HG03139 (cell line): ENCODE measurements at regions not wholly inside any gene's neighbourhood (a gene's known extent, or its start where the extent isn't known, plus 50 kb on each side); places are given as distances from the start of the nearest gene placed in this dataset.

Source experiments
- ATAC-seq: cut with Tn5 transposase; IDR thresholded peaks from one replicate; pipeline ENCODE4 v1.9.1; 2021; ENCODE audit not compliant: unreplicated experiment

DNA sequence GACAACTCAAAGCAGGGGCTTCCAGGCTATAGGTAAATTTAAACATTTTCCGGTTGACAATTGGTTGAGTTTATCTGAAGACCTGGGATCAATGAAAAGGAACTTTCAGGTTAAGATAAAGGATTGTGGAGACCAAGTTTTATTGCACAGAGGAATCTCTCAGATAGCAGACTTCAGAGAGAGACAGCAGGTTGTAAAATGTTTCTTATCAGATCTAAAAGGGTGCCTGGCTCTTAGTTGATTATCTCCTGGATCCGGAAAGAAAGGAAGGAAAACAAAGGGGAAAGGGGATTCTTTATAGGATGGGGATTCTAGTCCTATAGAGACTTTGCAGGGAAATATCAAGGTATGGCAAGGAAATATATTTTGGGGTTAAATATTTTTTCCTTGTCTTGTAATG, 951.3 kb upstream of the SEMA6D start:
- no peak for ATAC-seq

DNA sequence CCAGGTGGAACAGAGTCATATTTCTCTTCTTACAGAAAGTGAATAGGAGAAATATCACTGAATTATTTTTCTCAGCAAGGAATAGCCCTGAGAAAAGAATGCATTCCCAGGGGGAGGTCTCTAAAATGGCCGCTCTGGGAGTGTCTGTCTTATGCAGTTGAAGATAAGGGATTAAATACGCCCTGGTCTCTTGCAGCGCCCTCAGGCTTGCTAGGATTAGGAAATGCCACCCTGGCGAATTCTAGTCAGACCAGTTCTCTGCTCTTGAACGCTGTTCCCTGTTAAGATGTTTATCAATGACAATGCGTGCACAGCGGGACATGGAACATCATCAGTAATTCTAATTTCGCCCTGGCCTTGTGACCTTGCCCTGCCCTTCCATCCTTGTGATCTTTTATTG, 949.0 kb upstream of the SEMA6D start:
- ATAC-seq = no peak

DNA sequence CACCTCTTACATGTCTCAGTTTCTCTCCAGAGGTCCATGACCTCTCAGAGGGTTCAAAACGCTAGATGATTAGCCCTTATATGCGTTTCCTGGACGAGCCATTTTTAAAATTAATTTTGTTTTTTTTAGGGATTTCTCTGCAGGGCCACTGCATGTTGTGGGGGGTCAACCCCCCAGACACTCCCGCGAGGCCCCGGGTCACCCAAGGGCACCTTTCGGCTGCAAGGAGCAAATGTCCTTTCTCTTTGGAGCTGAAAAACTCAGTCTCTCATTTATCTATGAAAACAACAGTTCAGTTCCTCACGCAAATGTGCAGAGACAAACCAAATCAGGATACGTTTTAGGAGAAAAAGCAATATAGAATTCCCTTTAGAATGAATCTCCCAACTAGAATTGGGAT, 944.3 kb upstream of the SEMA6D start:
- ATAC-seq = no peak

DNA sequence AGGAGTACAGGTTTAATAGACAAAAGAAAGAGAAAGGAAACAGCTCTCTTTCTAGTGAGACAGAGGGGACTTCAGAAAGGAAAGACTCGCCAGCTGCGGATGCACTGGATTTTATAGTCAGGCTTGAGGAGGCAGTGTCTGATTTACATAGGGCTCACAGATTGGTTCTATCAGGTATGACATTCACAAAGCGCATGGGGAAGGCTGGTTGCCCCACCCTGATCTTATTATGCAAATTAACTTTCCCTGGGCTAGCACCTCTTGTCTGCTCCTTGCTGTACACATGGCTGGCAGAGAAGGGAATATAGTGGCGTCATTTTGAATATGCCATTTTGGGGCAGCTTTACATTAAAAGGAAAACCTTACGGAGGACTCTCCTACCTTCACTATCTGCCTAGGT, 938.4 kb upstream of the SEMA6D start:
- ATAC-seq = no peak

DNA sequence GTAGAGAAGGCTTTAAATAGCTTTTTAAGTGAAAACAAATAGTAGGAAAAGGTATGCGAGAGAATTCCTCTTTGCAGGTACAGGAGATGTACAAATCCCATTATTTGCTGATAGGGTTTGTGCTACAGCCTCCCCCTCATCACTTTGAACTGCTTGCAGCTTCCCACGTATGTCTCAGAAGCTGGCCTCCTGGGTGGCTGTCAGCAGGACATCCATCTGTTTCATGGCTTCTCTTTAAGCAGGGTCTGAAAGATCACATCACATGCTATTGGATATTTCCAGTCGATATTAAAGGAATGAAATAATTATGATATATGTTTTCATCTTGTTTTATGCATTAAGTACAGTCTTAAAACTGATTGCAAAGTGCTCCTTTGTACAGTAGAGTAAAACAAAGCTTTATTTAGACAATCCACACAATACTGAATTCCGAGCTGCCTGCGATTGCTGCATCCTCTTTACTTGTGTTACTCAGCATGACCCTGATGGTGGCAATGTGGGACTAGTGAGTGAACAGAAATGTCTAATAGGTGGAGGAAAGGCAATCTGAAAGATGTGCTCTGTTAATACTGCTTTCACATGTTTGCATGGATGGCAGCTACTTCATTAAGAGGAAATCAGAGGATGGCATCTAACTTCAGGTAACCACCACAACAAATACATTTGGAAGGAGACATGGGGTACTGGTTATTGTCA, 930.6 kb upstream of the SEMA6D start:
- ATAC-seq = no peak

DNA sequence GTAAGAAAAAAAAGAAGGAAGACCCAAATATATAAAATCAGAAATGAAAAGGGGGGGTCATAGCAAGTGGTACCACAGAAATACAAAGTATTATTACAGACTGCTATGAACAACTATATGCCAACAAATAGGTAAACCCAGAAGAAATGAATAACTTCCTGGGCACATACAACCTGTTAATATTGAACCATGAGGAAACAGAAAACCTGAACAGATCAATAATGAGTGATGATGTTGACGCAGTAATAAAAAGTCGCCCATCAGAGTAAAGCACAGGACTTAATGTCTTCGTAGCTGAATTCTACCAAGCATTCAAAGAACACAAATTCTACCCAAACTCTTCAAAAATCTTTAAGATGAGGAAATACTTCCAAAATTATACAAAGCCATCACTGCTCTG, 921.6 kb upstream of the SEMA6D start:
- ATAC-seq = no peak

DNA sequence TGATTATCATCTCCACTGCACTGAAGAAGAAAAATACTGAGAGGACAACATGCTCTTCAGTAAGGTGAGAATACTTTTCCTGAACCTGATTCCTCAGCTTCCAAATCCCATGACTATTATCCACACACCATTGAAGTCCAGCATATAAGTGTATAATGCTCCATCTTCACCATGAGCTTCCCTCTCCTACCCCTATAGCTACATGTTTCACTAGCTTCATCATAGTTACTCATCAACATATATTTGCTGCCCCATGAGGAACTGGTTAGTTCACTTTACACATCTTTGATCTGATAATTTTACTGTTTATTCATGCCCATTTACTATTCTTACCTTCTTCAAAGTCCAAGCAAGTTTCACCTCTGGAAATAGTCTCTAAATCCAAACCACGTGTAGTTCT, 908.5 kb upstream of the SEMA6D start:
- ATAC-seq = no peak

DNA sequence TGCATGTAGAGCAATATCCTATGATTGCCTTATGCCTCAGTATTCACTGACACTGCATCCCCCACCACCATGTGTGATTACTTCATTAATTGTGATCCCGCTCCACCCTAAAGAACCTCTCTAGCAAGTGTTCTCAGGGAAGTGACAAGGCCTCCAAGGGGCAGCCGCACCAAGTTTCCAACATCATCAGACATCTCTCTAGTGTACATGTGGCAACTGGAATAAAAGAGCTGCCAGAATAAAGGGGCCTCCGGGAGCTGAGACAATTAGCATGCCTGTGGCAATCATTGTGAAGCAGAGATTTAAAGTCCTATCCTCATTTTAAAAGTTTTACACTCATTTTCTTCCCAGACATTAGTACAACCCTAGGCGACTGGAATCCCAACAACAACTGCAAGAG, 902.1 kb upstream of the SEMA6D start:
- no peak for ATAC-seq

DNA sequence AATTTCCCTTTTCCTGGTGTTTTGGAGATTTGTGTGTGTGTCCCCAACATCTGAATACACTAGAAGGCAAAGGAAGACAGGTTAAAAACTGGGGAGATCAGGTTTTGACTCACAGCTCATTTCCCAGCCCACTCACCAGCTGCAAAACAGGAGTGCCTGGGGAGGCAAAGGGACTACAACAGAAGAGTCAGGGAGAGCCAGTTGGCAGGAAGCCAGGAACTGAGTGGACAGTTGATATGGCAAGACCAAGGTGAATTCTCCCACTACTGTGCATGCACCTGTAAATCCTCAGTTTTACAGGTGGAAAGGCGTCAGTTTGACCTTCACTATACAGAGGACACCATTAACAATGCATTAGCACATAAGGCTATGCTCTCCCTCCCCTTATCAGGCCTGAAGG, 901.5 kb upstream of the SEMA6D start:
- ATAC-seq = no peak

DNA sequence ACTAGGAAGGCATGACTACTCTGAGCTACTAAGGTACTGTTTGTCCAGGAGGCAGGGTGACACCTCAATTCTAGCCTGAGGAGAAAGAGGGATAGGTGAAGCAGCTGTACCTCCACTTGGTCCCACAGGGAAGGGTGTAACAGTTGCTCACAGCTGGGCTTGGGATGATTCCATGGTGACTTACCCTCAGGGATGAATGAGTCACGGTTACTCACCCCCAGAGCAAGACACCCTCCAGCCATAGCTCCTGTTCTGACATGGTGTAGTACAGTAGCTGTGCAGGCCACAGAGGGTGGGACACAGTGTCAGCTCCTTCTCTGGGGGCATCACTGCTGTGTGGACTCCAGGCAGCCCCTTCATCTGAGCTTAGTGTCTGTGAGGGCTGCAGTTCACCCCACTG, 868.6 kb upstream of the SEMA6D start:
- no peak for ATAC-seq

DNA sequence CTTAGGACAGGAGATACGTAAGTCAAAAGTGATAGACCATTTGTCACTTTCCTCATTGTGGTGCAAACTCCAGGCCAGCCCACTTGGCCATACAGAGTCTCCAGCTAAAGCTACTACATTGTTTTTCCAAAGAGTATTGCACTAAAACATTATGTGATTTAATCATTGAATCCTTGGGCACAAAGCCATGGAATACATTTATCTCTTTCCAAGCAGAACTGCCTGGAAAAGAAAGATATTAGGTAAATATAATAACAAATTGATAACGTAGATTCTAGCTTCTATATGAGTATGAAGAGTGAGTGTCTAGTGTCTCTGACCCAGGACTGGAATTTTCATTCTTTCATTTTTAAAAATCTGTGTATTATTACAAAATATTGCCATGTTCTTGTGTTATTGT, 863.7 kb upstream of the SEMA6D start:
- no peak for ATAC-seq

DNA sequence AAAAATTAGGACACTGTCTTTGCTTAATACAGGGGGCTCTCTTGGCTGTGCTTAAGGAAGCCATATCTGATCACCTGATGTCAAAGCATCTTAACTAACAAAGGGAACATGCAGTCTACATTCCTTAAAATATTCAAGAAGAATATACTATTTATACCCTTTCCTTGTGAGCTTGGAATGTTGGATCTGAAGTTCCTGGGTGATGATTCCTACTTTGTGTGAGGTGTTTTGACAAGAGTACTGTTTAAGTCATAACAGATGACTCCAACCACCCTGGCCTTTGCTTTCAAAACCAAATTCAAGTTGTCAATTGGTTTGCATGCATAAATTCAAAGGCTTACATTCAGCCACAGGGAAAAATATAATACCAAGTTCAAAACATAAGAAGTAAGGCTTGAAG, 862.7 kb upstream of the SEMA6D start:
- ATAC-seq = no peak

DNA sequence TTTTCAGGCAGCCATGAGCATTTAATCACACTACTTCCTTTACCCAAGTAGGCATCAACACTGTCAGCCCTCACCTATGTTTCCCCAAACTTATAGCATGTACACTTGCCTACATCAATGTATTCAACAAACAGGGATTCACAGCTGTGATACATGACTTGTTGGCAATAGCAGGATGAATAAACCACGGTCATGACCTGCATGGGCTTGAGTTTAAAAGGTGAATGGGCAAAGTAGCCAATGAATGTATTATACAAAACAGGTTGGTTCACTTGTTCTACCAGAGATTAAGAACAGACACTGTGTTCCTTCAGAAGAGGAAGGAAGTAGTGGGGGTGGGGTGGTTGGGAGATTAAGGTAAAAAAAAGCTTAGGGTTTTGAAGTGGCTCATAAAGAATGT, 861.9 kb upstream of the SEMA6D start:
- no peak for ATAC-seq

DNA sequence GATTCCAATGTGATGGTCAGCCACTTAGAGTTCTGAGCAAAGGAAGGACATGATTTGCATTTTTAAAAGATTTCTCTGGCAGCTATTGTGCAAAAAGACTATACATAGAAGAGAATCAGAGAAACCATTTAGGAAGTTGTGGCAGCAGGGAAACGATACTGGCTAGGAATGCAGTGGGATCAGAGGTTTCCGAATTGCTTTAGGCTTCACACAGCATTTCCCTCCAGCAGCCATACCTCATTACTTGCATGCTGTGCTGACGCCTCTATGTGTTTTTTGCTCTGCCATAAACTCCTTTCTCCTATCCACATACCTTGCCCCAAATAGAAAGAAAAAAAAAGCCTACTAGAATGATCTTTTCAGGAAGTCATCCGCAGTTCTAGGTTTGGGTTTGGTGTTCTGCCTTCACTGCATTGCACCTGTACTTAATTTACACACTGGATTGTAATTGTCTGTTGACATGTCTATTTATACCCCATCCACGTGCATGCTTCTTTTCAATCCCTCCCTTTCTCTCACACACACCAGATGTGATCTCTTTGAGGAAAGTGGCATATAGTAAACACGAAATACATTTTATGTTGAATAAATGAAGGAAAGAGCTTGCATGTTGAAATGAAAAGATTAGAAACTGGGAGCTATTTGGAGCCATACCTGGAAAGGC, 860.3 kb upstream of the SEMA6D start:
- ATAC-seq = no peak

DNA sequence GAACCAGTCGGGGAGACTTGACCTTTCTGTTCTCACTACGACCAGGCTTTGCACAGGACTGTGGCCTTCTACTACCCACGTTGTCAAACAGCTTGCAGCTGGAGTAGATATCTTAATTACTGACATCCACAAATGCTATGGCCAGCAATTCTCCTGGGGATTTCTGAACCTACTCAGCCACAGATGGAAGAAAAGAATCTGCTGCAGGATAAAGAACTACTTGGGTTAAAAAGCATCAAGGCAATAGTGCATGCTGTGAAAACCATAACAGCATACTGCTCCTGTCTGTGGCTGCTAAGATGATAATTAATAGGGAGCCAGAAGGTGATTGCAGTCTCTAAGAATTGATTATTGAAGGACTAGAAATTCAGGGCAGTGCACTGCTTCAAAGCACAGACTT, 859.2 kb upstream of the SEMA6D start:
- ATAC-seq = no peak

DNA sequence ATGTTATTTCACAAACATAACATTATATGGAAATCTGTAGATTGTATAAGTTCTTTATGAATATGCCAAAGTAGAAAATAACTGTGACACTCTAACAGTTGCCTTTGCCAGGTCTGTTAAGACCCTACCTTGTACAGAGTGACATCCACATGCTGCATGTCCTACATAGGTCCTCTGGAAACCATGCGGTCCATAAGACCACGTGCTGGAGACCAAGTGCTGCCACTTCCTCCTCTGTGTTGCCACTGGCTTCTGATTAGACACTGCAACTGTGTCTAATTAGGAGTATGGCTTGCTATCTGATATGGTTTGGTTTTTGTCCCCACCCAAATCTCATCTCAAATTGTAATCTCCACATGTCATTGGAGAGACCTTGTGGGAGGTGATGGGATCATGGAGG, 855.5 kb upstream of the SEMA6D start:
- ATAC-seq = no peak

DNA sequence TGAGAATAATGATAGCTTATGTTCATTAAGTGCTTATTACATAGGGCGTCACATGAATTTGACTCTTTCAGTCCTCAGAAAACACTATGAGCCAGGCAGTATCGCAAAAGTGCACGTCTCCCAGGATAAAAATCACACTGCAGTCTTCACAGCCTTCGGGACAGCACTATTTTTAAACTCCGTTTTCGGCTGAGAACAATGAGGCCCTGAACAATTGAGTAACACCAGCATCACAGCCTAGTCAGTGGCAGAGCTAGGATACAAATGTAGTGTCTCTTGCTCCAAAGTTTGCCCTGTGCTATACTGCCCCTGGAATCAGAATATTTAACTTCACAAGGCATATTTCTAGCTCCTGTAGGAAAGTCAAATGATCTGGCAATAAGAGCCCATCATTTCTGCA, 852.1 kb upstream of the SEMA6D start:
- no peak for ATAC-seq

DNA sequence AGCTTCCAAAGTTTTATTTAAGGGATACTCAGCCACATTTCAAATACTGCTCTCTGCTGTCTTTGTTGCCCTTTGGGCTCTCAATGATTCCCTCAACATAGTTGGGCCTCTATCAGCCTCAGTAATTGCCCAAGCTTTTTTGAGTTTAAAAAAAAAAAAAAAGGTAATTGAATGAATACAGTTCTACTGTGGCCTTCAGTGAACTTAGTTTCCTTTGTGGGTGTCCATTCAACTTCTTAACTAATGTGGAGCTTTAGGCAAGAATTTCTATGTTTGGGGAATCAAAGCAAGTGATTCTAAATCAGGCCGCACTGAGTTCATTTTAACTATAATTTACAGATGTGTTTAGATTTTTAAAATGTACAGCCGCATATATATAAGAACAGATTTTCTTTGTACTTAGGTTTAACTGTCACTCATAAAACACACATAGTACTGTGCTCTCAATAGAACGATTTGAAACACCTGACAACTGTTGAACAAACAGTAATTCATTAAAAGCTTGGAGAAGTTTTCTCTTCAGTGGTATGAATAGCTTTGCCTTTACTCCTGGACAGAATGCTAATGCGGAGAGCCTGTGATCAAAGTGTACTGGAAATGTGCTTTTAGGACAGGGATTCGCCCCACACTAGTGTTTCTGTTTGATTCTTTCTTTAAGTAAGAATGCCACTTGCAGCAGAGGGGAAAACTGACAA, 844.9 kb upstream of the SEMA6D start:
- no peak for ATAC-seq

DNA sequence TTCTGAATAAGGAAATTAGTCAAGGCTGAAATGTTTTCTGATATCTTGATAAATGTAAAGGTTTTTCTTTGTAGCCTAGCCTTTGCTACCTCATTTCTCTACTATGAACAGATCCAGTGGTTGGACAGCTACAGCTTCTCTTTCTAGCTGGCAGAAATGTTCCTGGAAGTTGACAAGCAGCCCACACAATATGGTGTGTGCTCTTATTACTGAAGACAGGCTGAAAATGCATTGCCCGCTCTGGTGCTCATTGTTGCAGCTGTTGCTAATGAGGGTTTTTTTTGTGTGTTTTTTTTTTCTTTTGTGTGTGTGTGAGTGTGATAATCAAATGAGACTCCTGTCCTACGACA, 844.3 kb upstream of the SEMA6D start:
- ATAC-seq = no peak

DNA sequence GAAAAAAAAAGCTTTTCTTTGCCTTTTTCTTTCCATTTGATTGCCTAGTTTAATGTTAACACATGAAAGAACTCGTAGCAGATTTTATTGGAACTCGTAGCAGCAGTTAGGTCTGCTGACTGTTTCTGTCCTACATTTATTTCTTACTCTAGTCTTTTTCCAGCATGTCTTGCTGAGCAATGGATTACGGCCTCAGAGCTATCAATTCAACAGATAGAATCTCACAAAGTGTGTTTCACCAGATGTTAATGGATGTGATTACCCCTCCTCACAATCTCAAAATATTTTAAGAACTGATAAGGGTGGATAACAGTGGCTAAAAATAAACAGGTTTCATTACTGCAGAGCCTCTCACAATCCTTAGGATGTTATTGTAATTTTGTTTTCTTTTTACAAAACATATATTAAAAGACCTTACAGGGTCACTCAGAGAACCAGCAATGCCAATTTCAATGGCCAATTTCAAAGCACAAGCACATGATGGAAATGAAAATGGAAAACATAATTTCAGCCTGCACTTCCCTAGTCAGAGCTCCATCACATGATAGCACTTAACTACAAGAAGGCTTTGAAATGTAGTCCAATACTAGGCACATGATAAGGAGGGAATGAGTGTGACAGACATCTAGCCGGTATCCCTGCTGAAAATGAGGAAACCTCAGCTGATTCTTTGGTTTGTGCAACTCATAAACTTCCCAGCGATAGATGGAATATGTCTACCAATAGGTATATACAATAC, 838.1 kb upstream of the SEMA6D start:
- no peak for ATAC-seq

DNA sequence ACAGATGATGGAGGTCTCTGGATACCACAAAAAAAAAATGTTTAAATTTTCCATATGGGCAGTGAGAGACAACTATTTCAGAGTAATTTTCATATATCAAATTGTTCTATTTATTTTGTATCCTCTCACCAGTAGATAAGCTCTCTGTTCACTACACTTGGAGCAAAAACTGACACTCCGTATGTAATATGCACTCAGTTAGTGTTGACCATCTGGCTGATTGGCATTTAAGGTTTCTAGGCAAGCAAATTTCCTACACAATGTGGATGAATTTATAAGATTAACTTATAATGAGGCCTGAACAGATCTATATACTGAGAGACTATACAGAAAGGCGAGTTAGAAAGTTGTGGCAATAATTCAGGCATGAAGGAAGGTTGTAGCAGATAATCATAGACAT, 836.5 kb upstream of the SEMA6D start:
- ATAC-seq = no peak

DNA sequence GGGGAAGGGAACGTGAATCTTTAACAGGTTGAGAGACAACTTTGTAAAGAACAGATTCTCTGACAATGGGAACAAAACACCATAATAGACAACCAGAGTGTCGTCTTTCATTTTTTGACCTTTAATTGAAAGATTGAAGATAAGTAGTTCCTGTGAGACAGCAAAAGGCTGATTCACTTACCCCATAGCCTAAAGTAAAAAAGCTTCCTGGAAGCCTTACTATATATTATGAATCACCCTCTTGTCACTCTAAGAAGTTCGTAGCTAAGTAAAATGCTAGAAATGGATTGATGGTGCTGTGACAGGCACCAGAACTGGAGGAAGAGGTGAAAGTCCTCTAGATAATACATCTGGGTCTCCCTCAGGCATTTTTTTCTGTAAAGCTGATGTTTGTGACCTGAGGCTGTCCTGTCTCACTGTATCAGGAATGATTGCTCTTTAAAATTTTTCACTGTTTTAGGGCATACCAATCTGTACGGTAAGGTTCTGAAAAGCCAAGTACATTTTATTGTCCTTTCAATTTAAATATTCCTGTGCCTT, 824.6 kb upstream of the SEMA6D start:
- no peak for ATAC-seq
